ENCODE measurements at regions not wholly inside any gene's neighbourhood (a gene's known extent, or its start where the extent isn't known, plus 50 kb on each side); places are given as distances from the start of the nearest gene placed in this dataset.
"Not testable (repeated sequence)": the region's sequence is repeated elsewhere in the genome, so short reads cannot be mapped to it uniquely, and the experiment has no call there.

DNA sequence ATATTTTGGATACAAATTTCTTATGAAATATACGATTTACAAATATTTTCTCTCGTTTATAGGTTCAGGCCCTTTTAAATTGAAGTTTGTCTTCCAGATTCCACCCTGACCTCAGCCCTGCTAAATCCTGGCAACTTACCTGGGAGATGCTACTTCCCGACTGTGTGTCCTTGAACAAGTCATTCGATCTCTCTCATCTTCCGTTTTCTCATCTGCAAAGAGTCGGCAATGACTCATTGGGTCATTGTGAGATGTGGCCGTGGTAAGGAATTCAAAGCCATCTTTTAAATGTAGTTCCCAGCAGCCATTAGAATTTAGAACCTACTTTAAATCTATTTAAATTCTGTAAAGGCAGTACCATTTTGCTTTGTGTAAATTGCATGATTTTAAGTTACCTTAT, 72.5 kb downstream of the LHX2 start:
- DNase-seq (ENCODE audit: low spot score) = no peak

DNA sequence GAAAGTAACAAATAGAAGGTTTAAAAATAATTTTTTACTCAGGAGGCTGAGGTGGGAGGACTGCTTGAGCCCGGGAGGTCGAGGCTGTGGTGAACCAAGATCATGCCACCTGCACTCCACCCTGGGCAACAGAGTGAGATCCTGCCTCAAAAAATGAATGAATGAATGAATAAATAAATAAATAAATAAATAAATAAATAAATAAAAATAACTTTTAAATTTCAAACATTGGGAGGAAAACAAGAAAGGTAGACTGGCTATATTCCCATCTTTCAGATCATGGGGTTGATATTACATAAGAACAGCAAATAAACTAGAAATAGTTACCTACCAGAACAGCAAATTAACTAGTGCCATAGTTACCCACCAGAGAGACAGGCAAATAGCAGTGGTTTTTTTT, 75.7 kb downstream of the LHX2 start:
- DNase-seq (ENCODE audit: low spot score) = no peak

DNA sequence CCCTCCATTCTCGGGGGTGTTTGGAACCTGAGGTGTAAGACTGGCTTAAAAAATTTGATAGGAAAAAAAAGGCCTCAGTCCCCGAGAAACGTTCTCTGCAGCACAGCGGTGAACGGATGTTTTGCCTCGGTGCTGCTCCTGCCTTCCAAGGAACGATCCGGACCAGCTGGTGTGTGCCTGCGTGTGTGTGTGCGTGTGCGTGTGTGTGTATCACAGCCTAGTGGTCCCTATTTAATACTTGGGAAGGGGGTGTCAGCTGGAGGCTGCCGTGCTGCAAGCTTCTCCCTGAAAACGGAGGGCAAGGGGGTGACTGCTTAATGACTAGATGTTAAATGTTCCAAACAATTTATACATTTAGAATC, 76.9 kb downstream of the LHX2 start:
- no peak for DNase-seq (ENCODE audit: low spot score)

DNA sequence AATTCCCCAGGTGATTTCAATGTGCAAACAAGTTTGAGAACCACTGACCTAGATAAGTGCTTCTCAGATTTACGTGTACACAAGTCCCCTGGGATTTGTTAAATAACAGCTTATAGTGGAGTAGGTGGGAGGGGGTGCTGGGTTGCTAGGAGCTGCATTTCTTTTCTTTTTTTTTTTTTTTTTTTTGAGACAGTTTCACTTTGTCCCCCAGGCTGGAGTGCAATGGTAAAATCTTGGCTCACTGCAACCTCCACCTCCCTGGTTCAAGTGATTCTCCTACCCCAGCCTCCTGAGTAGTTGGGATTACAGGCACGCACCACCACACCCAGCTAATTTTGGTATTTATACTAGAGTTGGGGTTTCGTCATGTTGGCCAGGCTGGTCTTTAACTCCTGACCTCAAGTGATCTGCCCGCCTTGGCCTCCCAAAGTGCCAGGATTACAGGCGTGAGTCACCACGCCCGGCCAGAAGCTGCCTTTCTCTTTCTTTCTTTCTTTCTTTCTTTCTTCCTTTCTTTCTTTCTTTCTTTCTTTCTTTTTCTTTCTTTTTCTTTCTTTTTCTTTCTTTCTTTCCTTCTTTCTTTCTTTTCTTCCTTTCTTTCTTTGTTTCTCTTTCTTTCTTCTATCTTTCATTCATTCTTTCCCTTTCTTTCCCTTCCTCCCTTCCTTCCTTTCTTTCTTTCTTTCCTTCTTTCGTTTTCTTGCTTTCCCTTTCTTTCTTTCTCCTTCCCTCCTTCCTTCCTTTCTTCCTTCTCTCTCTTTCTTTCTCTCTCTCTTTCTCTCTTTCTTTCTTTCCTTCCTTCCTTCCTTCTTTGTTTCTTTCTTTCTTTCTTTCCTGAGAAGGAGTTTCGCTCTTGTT, 78.3 kb downstream of the LHX2 start:
- DNase-seq (ENCODE audit: low spot score) = not testable (repeated sequence)

DNA sequence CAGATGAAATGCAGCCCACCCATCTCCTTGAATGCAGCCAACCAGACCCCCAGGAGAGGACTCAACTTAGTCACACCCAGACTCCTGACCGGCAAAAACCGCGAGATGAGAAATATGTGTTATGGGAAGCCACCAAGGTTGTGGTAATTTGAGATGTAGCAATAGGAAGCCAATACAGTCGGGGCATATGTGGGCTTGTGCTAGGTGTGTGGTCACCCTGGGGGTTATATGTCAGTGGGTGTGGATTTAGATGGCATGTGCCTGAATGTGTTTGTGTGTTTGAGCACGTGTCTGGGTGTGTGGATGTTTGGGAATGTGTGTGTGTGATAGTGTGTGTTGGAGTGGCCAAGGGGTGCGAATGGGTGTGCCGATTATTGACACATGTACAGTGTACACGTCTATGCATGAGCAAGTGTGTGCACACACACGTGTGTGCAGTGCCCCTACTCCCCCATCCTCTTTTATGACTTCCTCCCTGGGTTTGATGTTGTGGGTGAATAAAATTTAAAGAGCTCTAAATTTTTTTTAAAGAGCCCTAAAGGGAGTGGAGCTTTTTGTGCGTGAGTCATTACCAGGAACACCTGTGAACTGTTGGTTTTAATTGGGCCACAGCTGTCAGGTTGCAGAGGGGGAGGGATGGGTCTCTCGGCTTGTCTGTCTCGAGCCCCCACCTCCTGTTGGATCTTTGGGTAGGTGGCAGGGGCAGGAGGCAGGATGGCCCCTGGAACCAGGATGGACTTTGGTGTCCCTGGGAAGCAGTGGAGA, 86.8 kb downstream of the LHX2 start:
- DNase-seq (ENCODE audit: low spot score) = no peak

GRCh38 chr9:124099860-124100259, 88.3 kb downstream of the LHX2 start:
- no peak for DNase-seq (ENCODE audit: low spot score)

- no peak for DNase-seq (ENCODE audit: low spot score)
Measured at GRCh38 chr9:124101215-124101968, 89.8 kb downstream of the LHX2 start.

GRCh38 chr9:124101969-124102345, 90.4 kb downstream of the LHX2 start:
- DNase-seq (ENCODE audit: low spot score) = no peak

DNA sequence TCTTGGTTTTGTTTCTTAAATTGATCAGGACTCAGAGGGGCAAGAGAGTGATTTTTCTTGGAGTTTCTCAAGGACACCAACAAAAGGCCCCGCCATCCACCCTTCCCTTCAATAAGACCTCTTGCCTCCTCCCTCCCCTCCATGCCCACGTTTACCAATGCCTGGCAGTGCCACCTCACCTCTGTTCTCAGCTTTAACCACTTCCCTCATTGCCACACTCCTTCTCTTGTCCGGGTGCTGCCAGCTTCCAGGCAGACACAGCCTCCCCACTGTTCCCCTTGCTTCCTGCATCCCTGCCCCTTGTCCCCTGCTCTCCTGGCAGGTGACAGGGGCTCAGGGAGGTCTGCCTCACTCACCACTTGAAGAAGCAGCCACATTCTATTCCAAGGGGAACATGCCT, 90.8 kb downstream of the LHX2 start:
- no peak for DNase-seq (ENCODE audit: low spot score)

GRCh38 chr9:124105266-124105665, 93.7 kb downstream of the LHX2 start:
- DNase-seq (ENCODE audit: low spot score) = no peak

- DNase-seq (ENCODE audit: low spot score) = no peak
Measured at GRCh38 chr9:124108216-124108615, 96.6 kb downstream of the LHX2 start.

GRCh38 chr9:124110307-124110915, 98.8 kb downstream of the LHX2 start:
- peak; percentile 80 for DNase-seq (ENCODE audit: low spot score)

DNA sequence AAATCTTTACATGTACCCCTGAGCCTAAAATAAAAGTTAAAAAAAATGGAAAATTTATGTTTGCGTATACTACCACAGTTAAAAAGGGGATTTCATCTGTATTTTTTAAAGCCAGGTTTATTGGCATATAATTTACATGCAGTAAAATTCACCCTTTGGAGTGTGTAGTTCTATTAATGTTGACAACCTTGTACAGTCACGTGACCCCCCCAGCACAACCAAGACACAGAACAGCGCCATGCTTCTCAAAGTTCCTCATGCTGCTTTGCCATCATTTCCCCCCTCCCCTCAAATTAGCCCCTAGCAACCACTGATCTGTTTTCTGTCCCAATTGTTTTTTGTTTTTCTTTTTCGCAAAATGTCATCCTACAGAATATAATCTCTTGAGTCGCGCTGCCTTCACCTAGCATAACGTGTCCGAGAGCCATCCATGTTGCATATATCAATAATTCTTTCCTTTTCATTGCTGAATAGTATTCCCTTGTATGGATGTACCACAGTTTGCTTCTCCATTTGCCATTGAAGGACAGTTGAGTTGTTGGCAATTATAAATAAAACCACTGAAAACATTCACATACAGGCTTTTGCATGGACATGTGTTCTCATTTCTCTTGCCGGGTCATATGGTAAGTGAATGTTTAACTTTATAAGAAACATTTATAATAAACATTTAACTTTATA, 105.3 kb downstream of the LHX2 start:
- no peak for DNase-seq (ENCODE audit: low spot score)

DNA sequence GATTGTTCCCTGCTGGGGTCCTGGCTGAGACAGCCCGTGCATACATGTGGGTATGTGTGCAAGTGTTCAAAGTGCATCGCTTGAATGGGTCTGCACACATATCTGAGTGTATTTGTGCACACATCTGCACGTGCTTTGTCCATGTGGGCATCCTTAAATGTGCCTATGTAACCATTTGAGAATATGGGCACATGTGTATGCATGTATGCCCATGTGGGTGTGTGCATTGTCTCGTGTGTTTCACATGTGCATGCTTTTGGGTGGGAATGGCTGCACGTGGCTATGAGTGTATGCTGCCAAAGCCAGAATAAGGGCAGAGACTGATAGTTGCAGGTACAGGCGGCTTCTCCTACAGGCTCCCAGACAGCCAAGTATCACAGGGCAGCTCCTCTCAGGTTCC, 107.3 kb downstream of the LHX2 start:
- DNase-seq (ENCODE audit: low spot score) = no peak

- DNase-seq (ENCODE audit: low spot score) = no peak
Measured at GRCh38 chr9:124120272-124120671, 108.7 kb downstream of the LHX2 start.

DNA sequence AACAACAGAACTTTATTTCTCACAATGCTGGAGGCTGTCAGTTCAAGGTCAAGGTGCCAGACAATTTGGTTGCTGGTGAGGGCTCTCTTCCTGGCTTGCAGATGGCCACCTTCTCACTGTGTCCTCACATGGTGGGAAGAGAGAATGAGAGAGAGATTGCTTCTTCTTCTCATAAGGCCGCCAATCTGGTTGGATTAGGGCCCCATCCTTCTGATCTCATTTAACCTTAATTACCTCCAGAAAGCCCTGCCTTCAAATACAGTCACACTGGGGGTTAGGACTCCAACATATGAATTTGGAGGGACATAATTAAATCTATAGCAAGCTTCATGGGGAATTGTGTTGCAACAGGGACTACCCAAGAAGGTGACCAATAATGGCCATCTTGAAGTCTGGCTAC, 110.2 kb downstream of the LHX2 start:
- no peak for DNase-seq (ENCODE audit: low spot score)

DNA sequence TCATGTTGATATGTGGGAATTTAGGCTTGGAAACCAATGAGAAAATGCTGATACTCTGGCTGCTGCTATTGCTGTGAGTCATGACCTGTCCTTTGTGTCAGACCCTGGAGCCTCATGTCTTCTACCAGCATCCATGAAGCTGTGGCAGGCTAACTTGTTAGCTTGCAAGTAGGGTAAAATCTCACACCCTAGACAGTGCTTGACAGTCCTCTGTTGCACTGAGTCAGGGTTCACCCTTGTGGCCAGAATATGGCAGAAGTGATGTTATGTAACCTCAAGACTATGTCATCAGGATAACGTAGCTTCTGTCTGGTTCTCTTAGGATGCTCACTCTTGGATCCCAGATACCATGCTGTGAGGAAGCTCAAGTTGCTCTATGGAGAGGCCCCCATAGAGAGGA, 110.8 kb downstream of the LHX2 start:
- peak; percentile 23 for DNase-seq (ENCODE audit: low spot score)

GRCh38 chr9:124122813-124123462, 111.4 kb downstream of the LHX2 start:
- DNase-seq (ENCODE audit: low spot score) = peak; percentile 55

GRCh38 chr9:124123621-124124020, 112.1 kb downstream of the LHX2 start:
- DNase-seq (ENCODE audit: low spot score) = not testable (repeated sequence)

DNA sequence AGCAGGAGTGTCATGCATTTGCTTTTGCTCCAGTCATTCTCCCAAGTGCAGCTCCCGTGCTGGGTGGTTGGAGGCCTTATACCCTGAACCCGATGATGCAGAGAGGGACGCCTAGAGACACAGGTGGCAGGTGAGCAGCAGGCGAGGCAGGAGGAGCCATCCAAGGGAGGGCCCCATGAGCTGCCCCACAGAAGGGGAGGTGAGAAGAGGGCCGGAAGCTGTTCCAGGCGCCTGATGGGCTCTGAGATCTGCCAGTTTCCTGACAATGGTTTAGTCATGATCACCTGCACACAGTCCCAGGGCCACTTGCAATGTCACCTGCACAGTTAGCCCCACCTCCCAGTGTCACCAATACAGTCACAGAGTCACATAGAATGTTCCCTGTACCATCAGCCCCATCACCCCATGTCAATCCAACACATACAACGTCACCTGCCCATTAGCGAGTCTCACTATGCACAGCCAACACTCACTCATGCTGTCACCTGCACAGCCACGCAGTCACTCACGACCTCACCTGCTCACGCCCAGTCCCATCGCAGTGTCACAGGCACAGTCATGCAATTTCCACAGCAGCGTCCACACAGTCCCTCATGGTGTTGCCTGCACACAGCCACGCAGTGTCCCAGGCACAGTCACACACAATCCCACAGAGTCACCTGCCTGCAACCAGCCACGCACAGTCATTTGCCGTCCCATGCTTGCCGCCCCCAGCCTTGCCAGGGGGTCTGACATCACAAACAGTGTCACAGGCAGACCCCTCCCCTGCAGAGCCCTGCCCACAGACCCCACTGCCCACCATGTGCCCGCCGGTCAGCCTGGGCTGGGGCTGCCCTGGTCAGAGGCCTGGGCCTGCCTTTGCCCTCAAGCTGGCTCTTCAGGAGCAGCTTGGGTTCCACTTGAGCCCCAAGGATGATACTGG, 113.4 kb downstream of the LHX2 start:
- no peak for DNase-seq (ENCODE audit: low spot score)
